ENCODE measurements at regions not wholly inside any gene's neighbourhood (a gene's known extent, or its start where the extent isn't known, plus 50 kb on each side); places are given as distances from the start of the nearest gene placed in this dataset.

- Histone ChIP-seq H3K36me3 (ENCODE audit: control insufficient read depth, insufficient read depth, low read length) (no peaks in the 10 kb centered on the region), H3K27me3 (ENCODE audit: control insufficient read depth, insufficient read depth, low read length) (no peaks in the 10 kb centered on the region), H3K27ac (ENCODE audit: low read length) (no peak overlapping the region), H3K4me1 (ENCODE audit: control insufficient read depth, insufficient read depth, low read length) (no peaks in the 10 kb centered on the region), H3K9me3 (ENCODE audit: control insufficient read depth, insufficient read depth, low read length) (no peaks in the 10 kb centered on the region), H3K4me3 (ENCODE audit: low read length) (no peak overlapping the region)
- no peak overlapping the region for H3K27ac Mint-ChIP-seq
- ATAC-seq, result no peak
- no peaks in the 10 kb centered on the region for H3K4me1 Mint-ChIP-seq
- no peaks in the 10 kb centered on the region for H3K36me3 Mint-ChIP-seq
- no peak for TF ChIP-seq CTCF (IDR thresholded peaks at IDR 0.05)
- no peak for DNase-seq
- H3K4me3 Mint-ChIP-seq, result no peak overlapping the region
- no peaks in the 10 kb centered on the region for H3K9me3 Mint-ChIP-seq
- H3K27me3 Mint-ChIP-seq (ENCODE audit: low read depth in 2 of 2), result peaks cover 23 to 58% of the 10 kb centered on the region in 2 donors
- intact Hi-C loops (cut with micrococcal nuclease), result no loop called here
These were observed 128.4 kb upstream of the CREB1 start for GRCh38 chr2:207401338-207401737.

DNA sequence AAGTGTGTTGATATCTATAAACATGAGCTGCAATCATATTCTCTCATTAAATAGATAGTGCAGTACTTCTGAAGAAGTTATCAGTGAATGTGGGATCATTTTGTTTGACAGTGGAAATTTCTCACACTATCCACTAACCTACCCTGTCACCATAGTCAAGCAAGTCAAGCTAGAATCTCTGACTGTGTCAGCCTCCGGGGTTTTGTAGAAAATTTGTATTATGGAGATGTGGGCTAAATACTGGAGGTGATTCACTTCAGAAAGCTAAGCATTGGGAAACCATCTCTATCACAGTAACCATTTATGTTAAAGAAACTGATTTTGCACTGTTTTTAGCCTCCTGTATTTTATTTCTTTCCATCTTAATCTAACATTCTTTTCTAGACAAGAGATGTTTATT lies 126.6 kb upstream of the CREB1 start:
- no peaks in the 10 kb centered on the region for H3K36me3 Mint-ChIP-seq
- no peak overlapping the region for H3K4me3 Mint-ChIP-seq
- Histone ChIP-seq H3K9me3 (ENCODE audit: control insufficient read depth, insufficient read depth, low read length) (no peaks in the 10 kb centered on the region), H3K4me1 (ENCODE audit: control insufficient read depth, insufficient read depth, low read length) (no peaks in the 10 kb centered on the region), H3K27me3 (ENCODE audit: control insufficient read depth, insufficient read depth, low read length) (no peaks in the 10 kb centered on the region), H3K27ac (ENCODE audit: low read length) (no peak overlapping the region), H3K4me3 (ENCODE audit: low read length) (no peak overlapping the region), H3K36me3 (ENCODE audit: control insufficient read depth, insufficient read depth, low read length) (no peaks in the 10 kb centered on the region)
- no peak for TF ChIP-seq CTCF (IDR thresholded peaks at IDR 0.05)
- no peaks in the 10 kb centered on the region for H3K9me3 Mint-ChIP-seq
- ATAC-seq (no peak), DNase-seq (no peak)
- no peak overlapping the region for H3K27ac Mint-ChIP-seq
- peaks cover 21 to 44% of the 10 kb centered on the region in 2 donors for H3K27me3 Mint-ChIP-seq (ENCODE audit: low read depth in 2 of 2)
- intact Hi-C loops (cut with micrococcal nuclease), result no loop called here
- no peaks in the 10 kb centered on the region for H3K4me1 Mint-ChIP-seq
- WGBS (ENCODE audit: insufficient coverage), result no CpG with 5 or more reads among the region's 1 CpG

- no peak overlapping the region for H3K27ac Mint-ChIP-seq
- H3K4me3 ChIP-seq (ENCODE audit: low read length), result no peak overlapping the region
- H3K36me3 Mint-ChIP-seq, result no peaks in the 10 kb centered on the region
- no peaks in the 10 kb centered on the region for H3K9me3 Mint-ChIP-seq
- peaks cover 21 to 36% of the 10 kb centered on the region in 2 donors for H3K27me3 Mint-ChIP-seq (ENCODE audit: low read depth in 2 of 2)
- no peaks in the 10 kb centered on the region for H3K27me3 ChIP-seq (ENCODE audit: control insufficient read depth, insufficient read depth, low read length)
- intact Hi-C loops (cut with micrococcal nuclease), result no loop called here
- WGBS (ENCODE audit: insufficient coverage), result 82% methylated on average over 3 of the region's 3 CpGs
- H3K4me1 Mint-ChIP-seq, result no peaks in the 10 kb centered on the region
- H3K9me3 ChIP-seq (ENCODE audit: control insufficient read depth, insufficient read depth, low read length), result no peaks in the 10 kb centered on the region
- no peak for DNase-seq
- H3K4me3 Mint-ChIP-seq, result no peak overlapping the region
- H3K36me3 ChIP-seq (ENCODE audit: control insufficient read depth, insufficient read depth, low read length), result no peaks in the 10 kb centered on the region
- no peak for TF ChIP-seq CTCF (IDR thresholded peaks at IDR 0.05)
- ATAC-seq, result no peak
- no peaks in the 10 kb centered on the region for H3K4me1 ChIP-seq (ENCODE audit: control insufficient read depth, insufficient read depth, low read length)
- no peak overlapping the region for H3K27ac ChIP-seq (ENCODE audit: low read length)
These were observed 125.8 kb upstream of the CREB1 start for GRCh38 chr2:207403950-207404349.

DNA sequence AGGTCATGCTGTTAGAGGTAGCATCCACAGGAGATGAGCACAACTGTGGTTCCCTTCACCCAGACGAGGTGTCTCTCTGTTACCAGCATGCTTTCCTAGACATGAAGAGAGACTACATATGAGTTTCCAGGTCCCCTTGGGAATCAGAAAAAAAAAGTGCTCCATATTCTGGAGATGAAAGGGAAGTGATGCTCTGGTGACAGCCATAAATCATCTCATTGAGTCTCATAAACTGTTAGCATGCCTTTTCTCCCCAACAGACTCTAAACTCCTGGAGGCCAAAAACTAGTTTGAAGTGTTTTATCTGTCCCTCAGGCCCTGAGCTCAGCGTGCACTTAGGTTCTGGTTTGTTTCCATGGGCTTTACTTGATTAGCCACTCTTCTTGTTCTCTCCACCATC lies 124.6 kb upstream of the CREB1 start:
- Mint-ChIP-seq H3K27me3 (ENCODE audit: low read depth in 2 of 2) (peaks cover 21 to 37% of the 10 kb centered on the region in 2 donors), H3K4me1 (no peaks in the 10 kb centered on the region), H3K36me3 (no peaks in the 10 kb centered on the region), H3K4me3 (no peak overlapping the region), H3K27ac (no peak overlapping the region), H3K9me3 (no peaks in the 10 kb centered on the region)
- TF ChIP-seq CTCF (IDR thresholded peaks at IDR 0.05), result no peak
- Histone ChIP-seq H3K27me3 (ENCODE audit: control insufficient read depth, insufficient read depth, low read length) (no peaks in the 10 kb centered on the region), H3K4me3 (ENCODE audit: low read length) (no peak overlapping the region), H3K36me3 (ENCODE audit: control insufficient read depth, insufficient read depth, low read length) (no peaks in the 10 kb centered on the region), H3K27ac (ENCODE audit: low read length) (no peak overlapping the region), H3K4me1 (ENCODE audit: control insufficient read depth, insufficient read depth, low read length) (no peaks in the 10 kb centered on the region), H3K9me3 (ENCODE audit: control insufficient read depth, insufficient read depth, low read length) (no peaks in the 10 kb centered on the region)
- ATAC-seq (no peak), DNase-seq (no peak)
- WGBS (ENCODE audit: insufficient coverage), result 80% methylated on average over 2 of the region's 2 CpGs
- intact Hi-C loops (cut with micrococcal nuclease), result no loop called here

Data from natural killer cell (primary cell).